ENCODE measurements at regions not wholly inside any gene's neighbourhood (a gene's known extent, or its start where the extent isn't known, plus 50 kb on each side); places are given as distances from the start of the nearest gene placed in this dataset.
"Not testable (repeated sequence)": the region's sequence is repeated elsewhere in the genome, so short reads cannot be mapped to it uniquely, and the experiment has no call there.

DNA sequence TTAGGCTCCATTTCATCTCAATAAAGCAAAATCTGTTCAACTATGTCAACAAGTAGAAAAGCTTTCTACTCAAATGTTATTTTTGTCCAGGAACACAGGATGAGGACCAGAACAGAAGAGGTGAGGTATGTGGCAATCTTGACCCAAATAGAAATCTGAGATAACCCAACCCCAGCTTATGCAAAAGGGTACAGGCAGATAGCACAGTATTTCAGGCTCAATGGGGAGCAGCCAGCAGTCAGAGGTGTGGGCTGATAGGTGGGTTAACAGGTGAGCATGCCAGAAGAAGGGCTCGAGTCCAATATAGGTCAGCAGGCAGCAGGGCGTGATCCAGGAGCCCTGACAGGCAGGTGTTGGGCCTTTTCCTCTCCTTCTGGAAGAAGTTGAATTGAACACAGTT is 281.2 kb upstream of the NR2F2 start:
- no peak for DNase-seq

DNA sequence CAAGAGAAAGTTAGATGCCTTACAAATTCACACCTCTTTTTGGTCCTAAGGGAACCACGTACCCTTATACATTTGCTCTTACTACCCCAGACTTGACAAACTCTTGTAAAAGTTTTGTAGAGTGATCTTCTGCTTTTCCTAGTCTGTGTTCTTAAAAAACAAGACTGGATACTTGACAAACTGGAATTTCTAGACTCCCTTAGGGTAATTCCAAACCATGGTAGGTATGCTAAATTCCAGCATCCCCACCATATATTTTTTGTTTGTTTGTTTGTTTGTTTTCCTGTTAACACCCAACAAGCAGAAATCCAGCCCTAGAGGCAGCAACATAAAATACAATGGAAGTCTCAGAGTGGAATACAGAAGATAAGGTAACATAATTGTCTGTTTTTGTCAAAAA is 280.7 kb upstream of the NR2F2 start:
- DNase-seq: no peak

DNA sequence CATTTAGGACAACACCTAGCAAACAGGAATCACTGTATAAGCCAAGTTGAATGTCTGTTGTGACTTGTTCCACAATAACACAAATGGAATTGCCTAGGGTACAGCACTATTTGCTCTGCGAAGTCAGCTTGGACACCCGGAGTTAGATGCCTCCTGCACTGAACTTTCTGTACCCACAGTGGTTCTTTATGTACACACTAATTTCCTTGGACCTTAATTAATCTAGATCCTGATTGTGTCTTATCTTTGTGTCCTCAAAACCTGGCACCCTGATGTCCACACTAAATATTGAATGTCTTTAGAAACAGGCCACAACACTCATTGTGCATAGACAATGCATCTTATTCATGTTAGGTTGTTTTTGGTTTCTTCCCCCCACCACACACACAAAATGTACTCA is 278.9 kb upstream of the NR2F2 start:
- no peak for DNase-seq

DNA sequence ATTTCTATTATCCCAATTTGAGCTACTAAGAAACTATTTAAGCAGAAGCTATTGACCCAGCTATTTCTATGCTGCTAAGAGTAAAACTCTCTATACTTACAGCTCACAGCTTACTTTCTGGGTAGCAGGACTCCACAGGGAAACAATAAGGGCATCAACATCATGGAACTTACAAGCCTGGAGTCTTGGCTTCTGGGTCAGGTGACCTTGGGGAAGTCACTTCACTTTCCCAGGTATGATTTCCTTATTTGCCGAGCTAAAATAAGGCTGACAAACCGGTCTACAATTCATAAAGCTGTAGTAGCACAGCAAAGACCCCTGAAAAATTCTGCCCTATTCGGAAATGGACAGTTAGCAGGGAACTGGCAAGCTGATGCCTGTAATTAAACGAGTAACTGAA is 278.3 kb upstream of the NR2F2 start:
- no peak for DNase-seq

DNA sequence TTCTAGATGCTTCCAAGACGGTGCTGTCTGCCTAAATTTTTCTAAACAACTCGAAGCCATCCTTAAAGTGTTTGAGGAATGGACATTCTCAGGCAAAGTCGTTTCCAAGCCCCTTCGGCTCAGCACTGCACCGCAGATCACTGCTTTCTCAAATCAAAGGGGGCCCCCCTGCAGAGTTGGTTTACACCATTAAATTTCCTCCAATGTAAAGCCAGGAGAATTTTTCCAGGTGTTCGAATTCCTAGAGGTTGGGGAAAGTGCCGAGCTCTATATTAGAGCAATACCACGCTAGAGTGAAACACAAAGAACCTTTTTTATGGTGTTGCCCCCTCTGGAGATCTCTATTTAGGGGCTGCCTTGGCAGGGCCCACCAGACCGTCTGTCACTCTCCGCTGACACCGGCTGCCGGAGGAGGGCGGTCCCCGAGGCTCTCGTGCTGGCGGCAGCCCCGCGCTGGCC is 277.9 kb upstream of the NR2F2 start:
- DNase-seq: no peak

DNA sequence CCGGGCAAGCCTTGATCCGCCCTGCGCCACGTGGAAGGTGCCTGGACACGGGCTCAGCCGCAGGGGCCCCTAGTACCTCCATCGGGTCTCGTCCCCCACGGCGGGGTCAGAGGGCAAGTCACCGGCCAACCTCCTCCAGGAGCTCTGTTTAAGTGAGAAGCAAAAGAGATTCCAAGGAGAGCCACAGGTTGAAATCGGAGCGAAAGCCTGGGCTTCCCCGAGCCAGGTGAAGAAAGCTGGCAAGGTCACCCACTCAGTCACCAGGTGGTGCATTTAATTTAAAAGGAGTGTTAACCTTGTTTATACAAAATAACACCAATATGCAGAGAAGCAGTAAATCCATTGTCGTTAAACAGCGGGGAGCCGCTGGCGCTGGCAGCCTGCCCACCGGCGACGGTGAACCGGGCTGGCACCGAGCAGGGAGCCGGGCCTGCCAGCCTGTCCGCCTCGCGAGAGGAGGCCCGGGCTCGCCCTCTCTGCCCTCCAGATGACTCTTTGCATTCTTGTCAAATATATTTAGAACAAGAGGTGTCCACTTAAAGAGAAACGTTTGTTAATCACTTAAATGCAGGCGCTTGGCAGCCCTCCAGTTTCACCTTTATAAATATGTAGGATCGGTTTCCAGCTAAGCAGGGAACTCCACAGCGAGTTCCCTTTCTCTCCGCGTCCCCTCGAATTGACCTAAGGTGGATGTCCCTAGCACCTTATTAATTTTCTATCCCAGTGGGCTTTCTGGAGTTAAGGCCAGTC is 277.3 kb upstream of the NR2F2 start:
- peak; percentile 44 for DNase-seq

DNA sequence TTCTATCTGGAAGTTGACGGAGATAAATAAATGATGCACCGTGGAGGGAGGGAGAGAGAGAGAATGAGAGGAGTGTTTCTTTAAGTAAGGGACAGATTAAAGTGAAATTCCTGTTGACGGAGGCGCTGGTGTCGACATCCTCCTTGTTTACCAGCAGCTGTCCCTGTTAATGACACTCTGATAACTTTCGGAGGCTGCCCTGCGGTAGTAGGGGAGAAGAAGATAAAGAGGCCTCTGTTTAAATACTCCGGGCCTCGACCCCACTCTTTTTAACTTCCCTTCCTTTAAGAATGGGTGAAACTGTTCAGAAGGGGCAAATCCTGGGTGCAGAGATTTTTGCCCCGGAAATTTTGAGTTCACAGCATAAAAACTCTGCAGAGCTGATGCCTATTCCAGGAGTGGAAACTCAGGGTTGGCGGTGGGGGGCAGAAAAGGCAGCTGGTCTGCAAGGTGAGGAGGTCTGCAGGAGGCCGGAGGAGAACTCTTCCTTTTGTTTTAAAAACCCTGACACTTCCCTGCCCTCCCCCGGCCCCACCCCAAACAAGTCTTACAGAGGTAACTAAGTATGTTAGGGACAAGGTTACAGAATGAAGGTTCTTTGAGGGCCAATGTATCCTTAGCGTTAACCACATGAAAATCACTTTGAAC is 276.6 kb upstream of the NR2F2 start:
- no peak for DNase-seq

DNA sequence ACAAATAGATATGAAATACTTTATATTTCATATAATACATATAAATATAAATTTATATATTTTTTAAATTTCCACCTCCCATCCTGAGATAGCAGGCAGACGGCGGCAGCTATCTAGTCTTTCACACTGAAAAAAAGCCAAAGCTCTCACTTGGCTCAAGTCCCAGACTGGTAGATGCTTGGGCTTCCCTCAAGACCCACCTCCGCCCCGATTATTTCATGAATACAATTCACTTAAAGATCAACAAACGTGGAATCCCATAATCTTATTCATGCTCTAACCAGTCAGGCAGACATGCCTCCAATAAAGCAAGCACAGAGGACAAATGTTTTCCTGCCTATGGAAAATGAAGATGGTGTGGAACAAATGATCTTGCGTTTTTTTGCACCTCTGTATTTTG is 275.9 kb upstream of the NR2F2 start:
- no peak for DNase-seq

DNA sequence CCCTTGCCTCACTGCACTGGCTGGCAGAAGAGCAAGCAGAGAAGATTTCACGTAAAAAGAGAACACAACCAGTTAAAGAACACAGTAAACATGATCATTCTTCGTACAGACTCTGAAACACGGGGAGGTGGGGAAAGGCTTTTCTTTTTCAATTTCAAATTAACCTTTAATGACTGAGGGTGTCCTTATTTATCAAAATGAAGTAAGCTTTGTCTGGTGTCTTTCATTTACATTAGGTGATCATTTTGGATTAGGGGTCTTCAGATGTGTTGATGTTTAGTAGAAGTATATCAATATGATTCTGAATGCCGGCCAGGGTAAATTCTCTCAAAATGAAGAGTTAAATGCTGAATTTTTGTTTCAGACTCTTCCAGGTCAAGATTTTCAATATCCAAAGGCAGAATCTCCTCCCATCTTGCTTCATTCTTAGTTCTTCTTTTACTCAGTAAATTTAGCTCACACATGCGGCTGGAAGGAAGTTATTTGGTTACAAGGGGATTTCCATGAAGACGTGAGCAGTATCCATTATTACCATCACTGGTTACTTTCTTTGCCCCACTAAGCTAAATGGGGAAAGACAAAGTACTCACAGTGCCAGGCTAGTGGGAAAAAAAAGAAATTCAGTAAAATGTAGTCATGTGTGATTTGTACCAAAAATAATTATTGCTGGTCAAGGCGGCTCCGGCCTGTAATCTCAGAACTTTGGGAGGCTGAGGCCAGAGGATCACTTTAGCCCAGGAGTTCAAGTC is 272.2 kb upstream of the NR2F2 start:
- no peak for DNase-seq

DNA sequence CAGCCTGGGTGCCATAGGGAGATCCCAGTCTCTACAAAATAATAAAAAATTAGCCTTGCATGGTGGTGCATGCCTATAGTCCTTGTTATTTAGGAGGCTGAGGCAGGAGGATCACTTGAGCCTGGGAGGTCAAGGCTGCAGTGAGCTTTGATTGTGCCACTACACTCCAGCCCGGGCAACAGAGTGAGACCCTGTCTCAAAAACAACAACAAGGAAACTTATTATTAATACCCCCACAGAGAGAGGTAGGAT is 271.7 kb upstream of the NR2F2 start:
- not testable (repeated sequence) for DNase-seq

DNA sequence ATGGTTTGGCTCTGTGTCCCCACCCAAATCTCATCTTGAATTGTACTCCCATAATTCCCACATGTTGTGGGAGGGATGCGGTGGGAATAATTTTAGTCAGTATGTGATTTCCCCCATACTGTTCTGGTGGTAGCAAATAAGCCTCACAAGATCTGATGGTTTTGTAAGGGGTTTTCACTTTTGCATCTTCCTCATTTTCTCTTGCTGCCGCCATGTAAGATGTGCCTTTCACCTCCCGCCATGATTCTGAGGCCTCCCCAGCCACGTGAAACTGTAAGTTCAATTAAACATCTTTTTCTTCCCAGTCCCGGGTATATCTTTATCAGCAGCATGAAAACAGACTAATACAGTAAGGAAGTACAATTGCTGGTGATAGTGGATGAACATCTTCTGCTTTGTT is 269.9 kb upstream of the NR2F2 start:
- DNase-seq: not testable (repeated sequence)

DNA sequence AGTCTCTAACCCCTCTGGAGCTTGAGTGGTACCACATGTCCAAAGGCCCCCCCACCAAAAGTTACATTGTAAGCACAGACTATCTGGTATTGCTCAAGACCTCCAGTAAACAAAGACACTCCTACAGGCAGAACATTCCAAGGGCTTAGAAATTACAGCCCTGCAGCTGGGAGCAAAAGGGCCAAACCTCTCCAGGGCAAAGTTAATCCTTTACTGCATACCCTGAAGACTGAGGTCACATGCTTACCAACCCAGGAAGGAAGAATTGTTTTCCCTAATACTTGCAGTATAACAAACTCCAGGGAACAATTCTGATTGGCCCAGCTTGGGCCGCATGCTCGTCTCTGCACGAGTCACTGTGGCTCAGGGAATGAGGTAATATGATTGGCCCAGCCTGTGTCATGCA is 266.1 kb upstream of the NR2F2 start:
- no peak for DNase-seq

DNA sequence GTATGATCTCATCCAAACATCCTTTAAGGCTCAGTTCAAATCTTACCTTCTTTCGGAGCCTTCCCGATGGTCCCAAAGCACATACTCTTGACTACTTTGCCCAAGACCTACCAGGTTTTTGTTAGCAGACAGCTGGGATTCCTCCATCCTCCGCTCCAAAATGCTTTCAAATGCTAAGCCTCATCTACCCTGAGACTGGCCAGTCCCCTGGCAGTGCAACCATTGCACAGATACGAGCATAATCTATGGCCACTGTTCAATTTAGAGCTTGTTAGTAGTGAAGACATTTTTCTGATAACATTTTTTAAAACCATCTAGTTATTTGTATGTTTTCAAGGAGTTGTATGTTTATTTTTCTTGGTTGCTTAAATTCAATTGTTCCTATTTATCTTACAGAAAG is 264.4 kb upstream of the NR2F2 start:
- no peak for DNase-seq

DNA sequence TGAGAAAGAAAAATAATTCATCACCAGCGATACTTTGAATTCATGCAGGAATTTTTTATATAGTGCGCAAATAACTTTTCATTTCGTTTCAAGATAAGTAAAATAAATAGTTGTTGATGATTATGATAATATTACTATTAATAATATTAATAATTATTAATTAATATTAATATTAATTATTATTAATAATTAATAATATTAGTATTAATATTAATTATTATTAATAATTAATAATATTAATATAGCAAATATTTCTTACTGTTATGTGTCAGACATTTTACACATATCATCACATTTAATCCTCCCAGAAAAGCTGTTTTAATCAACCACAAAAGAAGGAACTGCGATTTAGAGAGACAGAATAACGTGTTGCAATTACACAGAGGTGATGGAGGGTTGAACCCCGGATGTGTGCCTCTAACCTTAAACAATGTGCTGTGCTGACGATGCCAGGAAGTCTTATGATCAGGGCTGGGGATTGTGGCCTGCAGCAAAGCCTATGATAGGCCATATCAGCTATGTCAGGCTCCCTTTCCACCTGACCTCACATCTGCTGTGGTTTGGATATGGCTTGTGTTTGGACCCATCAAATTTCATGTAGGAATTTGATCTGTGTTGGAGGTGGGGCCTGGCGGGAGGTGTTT is 263.5 kb upstream of the NR2F2 start:
- DNase-seq: no peak

DNA sequence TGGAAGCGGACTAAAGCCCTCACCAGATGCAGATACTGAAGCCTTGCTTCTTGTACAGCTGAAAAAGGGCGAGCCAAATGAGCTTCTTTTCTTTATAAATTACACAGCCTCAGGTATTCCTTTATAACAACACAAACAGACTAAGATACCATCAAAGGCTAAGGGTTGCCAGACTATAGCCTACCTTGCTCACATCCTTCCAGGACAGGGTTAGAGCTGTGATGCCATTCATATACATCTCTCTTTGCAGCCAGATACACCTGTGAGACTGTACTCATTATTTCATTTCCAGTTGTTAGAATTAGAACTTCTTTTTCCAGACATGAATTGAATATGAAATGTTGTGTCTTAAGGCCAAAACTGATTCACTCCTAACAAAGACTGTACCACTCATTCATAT is 262.8 kb upstream of the NR2F2 start:
- no peak for DNase-seq

DNA sequence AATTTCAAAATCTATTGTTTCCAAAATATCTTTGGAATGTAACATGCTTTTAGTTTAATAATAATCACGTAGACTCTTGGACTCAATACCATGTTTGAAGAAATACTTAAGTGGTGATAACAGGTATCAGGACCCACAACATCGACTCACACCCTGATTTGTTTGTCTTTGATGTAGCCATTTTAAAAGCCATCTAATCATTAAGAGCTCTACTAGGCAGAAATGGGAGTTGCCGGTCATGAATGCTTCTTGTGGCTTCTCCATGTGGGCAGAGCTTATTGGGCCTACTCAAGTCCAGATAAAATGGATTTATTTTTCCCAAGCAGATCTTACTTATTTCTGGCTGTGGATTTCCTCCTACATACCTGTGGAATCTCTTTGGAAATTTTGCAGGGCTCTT is 261.6 kb upstream of the NR2F2 start:
- DNase-seq: no peak

DNA sequence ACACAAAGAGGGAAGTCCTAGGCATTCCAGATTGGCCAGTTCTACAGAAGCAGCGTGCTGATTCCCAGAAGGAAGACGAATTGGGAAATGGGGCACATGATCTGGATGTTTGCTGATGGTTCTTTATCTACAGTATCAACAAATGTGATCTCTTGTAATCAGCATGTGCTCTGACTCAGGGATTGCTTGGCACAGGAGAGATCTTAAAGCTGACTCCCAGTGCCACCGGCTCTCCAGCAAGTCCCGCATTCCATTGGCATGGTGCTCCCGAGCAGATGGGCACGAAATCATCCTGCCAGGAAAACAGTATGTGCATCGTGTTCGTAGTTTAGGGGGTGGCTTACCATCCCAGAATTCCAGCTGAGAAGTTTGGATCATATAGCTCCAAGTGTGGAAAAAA is 259.9 kb upstream of the NR2F2 start:
- no peak for DNase-seq

DNA sequence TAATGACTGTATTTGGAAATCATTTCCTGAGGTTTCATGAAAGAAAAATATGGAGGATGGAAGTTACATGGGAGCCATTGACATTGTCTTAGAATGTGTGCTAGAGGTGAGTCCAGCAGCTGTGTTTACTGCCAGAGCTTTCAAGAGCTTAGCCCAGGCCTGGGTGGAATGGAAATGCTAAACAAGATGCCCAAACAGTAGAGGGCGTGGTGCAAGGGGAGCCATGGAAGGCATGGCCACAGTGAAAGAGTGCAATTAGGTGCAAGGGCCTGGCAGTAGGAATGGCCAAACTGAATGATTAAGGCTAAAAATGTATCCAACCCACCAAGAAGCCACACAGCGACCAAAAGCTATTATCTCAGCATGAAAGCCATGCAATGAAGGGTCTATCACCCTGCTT is 257.7 kb upstream of the NR2F2 start:
- no peak for DNase-seq

DNA sequence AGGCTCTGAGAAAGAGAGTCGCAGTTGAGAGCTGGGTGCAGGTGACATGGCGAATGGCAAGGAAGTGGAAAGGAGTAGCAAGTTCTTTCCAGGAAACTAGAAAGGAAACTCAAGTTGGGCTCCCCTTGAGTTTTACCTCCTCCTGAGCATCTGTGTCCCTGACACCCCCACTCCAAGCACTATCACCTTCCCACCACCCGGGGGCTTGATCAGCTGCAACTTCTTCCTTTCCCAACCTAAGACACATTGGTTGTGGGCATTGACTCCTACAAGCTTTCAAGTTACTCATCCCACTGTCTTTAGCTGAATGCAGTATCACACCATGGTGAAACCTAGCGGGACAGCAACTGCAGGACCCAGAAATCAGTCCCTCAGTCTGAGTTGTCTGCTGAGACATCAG is 256.6 kb upstream of the NR2F2 start:
- no peak for DNase-seq

DNA sequence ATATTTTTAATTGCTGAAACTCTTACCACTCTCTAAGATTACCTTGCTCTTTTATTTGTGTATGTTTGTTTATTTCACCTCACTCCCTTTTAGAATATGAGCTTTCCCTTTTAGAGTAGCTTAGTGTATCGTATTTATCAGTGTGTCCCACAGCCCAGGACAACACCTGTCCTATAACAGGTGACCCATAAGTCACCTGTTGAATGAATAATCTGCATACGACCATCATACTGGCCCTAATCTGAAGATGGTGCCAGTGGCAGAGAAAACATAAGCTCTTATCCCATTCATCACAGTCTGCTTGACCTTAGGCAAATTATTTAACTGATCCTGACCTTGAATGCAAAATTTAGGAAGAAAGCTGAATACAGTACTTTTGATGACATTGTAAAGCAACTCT is 254.6 kb upstream of the NR2F2 start:
- no peak for DNase-seq

DNA sequence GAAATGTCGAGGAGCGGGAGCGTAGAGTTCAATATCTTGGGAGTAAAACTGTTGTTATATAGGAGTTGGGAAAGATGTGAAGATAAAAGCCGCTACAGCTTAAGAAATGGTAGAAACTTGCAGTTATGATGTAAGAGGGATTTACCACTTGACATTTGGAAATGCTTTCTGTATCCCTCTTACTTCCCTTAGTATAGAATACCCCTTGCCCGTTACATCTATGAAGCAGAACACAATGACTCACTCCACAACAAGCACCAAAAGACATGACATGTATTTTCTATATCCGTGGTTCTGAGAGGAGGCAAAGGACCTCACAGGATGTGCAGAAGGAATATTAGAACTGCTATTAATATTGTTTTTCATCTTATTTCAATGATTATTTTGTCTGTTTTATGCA is 254.2 kb upstream of the NR2F2 start:
- DNase-seq: no peak

DNA sequence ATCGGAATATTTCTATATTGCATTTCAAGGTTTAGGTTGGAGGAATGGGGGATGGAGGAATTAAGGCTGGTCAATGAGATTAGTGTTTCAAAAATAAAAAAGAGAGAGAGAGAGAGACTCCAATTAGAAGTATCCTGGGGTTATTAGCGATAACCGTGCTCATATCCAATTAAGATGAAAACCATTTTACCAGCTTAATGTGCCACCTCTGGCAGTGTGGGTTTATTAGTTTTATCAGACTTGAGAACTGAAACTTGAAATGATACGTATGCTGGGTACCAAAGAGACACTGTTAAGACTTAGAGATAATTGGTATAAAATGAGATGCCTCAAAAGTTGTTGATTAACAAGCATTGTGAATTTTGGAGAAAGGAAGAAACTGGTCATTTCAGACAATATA is 251.5 kb upstream of the NR2F2 start:
- no peak for DNase-seq

DNA sequence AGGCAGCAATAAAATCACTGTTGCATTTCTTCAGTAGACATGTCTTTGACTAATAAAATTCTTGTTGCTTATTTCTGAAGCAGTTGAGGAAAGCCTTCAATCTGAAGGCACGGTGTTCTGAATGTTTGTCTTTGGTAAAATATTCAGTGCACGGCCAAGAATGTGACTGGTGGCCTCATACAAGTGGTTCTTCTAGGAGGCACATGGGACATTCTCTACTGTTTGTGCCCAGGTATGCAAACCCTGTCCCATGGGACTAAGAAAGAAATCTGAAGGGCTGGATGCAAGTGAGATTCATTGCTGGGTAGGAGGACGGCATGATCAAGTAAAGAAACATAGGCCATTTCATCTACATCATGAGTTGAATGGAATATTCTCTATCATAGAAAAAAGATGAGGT is 250.6 kb upstream of the NR2F2 start:
- DNase-seq: no peak

DNA sequence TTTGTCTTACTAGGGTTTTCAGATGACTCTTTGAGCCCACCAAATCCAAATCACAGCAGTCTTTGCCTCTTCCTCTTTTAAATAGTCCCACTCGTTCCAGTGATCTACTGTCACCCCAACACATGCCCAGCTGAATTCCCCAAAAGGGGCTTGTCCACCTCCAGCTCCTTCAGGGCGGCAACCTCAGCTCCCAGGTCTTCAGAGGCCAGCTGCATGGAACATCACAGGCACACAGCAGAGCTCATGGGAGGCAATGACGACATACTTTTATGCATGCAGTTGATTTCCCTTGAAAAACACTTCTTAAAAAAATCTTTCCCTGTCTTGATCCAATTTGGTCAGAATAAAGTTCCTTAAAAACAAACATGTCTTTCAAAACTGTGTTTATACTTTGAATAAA is 244.3 kb upstream of the NR2F2 start:
- no peak for DNase-seq

All from femur (tissue), 1 donor.